Stimulated activated CD8-positive, alpha-beta memory T cell treated with anti-CD3 and anti-CD28 coated beads, Interleukin-2, amount 100 ng/mL, for 1 hour (primary cell): ENCODE measurements at regions not wholly inside any gene's neighbourhood (a gene's known extent, or its start where the extent isn't known, plus 50 kb on each side); places are given as distances from the start of the nearest gene placed in this dataset.
"Not testable (repeated sequence)": the region's sequence is repeated elsewhere in the genome, so short reads cannot be mapped to it uniquely, and the experiment has no call there.

Source experiments
- DNase-seq, 2 donors: peaks; one replicate each; pipeline ENCODE4 v3.0.0-alpha.2; 2020; ENCODE audit warnings: low read depth in 2 of 2

DNA sequence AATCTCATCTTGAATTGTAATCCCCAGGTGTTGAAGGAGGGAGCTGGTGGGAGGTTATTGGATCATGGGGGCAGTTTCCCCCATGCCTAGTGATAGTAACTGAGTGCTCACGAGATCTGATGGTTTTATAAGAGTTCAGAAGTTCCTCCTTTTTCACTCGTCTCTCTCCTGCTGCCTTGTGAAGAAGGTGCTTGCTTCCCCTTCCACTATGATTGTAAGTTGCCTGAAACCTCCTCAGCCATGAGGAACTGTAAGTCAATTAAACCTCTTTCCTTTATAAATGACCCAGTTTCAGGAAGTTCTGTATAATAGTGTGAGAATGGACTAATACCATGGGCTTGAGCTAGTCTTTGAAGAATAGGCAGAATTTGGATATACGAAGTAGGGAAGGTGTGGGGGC is 113.9 kb downstream of the RIN2 start:
- DNase-seq = no peak

DNA sequence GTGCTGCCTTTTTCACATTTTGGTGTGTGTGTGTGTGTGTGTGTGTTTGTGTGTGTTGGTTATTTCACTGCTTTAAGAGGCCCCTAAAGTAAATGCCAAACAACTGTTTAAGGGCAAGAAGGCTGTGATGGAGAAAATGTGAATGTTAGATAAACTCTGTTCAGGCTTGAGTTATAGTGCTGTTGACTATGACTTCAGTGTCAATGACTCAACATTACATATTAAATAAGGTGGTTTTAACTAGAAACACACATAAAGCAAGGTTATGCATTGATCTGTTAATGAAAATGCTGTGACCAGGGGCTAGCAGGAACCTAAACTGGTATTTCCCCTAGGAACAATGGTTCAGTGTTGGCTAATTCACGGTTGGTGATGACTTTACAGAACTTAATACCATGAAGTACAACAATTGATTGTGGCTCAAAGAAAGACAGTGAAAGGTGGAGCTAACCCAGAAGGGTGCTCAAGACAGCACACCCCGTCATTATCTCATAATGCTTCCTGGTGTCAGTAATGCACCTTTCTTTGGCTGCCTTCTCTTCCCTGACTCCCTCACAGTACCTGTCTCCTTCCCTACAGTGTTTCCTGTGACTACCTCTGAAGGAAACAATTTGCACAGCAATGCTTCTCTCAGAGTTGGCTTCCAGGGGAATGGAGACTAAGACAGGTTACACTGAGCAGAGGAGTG is 116.1 kb downstream of the RIN2 start:
- DNase-seq = no peak

DNA sequence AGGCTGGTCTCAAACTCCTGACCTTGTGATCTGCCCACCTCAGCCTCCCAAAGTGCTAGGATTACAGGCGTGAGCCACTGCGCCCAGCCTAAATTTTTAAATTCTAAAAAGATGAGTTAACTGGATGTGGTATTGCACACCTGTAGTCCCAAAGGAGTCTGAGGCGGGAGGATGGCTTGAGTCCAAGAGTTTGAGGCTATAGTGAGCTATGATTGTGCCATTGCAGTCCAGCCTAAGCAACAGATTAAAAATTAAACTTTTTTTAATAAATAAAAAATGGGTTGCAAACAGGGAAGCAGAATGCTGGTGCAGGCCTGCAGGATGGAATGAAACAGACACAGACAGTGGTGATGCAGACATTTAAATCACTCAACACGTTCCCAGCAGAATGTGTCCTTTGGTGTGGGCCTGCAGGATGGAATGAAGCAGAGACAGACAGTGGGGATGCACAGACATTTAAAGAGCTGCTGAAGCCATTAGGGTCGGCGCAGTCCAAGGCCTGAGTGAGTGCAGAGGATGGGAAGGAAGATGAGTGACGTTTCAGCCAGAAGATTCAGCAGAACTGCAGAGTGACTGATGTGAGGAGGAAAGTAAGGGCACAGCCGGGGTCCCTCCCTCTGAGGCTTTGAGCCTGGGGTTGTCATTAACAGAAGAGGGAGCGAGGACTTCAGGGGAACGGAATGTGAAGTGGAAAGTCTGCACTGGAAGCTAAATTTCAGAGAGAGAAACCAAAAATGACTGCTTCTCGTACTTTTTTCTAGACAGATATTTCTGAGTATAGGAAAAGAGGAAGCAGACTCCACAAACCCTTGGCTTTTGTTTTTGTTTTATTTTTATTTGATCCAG is 117.5 kb downstream of the RIN2 start:
- DNase-seq = no peak

DNA sequence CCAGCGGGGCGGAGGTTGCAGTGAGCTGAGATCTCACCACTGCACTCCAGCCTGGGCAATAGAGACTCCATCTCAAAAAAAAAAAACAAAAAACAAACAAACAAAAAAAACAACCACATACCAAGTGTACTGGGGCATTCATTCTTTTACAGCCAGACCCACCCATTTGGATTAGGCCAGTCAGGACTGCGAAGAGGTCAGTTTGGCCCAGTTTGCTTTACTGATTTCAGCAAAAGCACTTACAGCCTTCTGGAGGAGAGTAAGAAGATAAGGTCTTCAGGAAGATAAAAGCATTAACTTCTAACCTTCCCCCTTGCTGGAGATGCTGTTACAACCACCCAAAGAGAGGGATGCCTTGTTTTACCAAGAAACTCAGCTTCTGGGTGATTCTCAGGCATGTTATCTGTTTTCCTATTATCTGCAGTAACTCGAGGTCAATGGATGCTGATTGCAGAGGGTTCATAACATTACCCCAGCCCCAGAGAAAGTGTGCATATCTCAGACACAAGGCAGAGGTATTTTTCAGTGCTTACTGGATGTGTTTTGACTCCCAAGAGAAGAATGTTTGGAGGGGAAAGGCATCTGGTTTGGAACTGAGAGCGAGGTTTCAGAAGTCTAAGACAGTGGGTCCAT is 118.9 kb downstream of the RIN2 start:
- no peak for DNase-seq

DNA sequence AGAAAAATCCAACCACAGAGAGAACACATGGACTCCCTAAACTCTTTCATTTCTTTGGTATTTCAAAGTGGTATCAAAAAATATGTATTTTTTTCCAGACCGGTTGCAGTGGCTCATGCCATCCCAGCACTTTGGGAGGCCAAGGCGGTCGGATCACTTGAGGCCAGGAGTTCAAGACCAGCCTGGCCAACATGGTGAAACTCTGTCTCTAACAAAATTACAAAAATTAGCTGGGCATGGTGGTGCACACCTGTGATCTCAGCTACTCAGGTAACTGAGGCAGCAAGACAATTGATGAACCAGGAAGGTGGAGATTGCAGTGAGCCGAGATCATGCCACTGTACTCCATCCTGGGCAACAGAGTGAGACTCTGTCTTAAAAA is 121.8 kb downstream of the RIN2 start:
- DNase-seq = not testable (repeated sequence)

DNA sequence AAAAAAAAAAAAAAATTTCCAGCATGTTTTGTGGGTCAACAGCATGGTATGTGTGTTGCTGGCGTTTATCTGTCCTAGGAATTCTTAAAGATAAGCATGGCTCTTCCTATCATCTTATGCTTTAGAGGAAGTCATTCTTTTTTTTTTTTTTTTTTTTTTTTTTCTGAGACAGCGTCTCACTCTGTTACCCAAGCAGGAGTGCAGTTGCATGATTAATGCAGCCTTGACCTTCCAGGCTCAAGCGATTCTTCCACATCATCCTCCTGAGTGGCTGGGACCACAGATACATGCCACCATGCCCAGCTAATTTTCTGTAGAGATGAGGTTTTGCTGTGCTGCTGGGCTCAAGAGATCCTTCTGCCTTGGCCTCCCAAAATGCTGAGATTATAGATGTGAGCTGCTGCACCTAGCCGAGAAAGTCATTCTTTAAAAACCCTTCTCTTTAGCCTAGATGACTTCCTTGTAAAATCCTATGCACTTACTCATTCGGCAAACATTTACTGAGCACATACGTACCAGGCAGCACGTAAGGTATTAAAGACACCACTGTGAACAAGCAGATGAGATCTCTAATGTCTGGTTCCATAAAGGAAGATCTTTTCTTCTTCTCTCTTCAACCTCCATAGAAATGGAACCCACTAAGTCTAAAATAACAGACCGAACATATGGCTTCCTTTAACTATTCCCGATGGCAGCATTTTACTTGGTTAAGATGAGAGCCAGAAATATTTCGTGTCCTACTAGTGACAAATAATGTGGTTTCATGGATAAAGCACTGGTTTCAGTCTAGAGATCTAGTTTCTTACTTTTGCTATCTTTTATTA is 122.4 kb downstream of the RIN2 start:
- DNase-seq = no peak

DNA sequence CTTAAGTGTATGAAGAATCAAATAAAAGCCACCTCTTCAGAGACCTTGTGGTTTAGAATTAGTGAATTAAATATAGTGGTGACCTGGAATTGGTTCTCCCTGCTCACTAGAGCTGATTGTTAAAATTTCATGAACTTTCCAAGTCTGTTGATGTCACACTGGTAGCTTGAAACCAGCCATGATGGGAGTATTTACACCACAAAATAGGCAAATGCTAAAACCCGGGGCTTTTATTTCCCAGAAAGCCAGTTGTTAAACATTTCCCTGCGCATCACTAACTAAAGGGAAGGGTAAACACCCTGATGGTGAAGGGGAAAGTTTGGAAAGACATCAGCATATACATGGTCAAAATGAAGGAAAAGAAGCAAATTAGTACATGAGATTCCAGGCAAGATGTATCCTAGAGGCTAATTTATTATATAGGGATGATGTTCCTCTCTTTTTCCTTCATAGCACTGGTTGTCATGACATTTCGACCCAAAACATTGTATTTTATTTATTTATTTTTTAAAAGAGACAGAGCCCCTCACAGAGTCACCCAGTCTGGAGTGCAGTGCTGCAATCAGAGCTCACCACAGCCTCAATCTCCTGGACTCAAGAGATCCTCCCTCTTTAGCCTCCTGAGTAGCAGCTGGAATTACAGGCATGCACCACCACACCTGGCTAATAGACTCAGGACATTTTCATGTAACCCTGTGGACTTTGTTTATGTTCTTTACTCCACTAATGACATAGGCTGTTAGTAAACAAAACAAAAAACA is 123.2 kb downstream of the RIN2 start:
- DNase-seq = no peak

DNA sequence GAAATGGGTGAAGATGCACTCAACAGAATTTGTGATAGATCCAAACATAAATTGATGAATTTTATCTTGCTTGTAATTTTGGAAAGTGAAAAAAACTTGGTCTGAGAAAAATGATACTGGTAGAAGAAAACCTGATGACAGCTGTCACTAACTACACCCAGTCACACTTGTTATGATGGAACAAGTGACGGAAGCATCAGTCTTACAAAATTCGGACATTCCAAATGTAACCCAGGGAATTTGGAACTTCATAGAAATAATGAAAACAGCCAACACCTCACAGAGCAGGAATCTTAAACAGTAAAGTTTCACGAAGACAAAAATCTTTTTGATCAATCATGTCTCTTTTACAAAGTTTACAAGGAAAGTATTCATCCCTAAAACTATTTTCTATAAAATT is 123.9 kb downstream of the RIN2 start:
- DNase-seq = no peak

DNA sequence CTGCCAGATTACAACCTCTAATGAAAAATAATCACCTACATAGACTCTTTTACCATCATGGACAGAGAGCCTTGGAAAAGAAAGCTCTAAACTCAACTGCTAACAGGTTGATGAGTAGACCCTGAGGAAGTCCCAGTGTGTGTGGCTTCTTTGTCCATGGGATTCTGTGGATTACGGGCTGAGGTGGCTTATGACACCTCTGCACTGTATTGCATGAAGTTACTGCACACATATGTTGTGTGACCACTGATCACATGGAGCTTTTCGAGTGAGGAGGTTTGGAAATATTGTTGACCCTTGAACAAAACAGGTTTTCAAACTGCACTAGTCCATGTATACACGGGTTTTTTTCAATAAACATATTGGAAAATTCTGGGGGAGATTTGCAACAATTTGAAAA is 124.4 kb downstream of the RIN2 start:
- DNase-seq = no peak

DNA sequence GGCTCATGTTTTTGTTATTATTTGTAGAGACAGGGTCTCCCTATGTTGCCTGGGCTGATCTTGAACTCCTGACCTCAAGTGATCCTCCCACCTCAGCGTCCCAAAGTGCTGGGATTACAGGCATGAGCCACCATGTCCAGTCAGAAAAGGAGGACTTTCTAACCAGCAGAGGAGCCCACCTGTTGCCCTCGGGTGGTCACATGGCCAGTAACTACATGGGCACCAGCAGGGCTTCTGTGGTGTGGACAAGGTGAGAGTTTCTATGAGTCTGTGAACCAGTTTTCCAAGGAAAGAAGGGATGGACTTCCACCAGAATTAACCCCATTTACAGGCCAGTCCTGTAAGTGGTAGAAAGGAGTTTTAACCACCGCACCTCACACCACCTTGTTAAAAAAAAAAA is 125.4 kb downstream of the RIN2 start:
- DNase-seq = no peak

DNA sequence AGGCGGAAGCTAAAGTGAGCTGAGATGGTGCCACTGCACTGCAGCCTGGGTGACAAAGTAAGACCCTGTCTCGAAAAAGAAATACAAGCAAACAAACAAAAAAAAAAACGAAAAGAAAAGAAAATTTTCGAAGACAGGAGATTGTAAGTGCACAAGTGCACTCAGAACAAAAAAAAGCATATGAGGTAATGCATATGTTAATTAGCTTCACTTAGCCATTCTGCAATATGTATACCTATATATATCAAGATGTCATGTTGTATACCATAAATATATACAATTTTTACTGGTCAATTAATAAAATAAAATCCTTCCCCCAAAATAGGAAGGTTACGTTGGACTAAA is 127.5 kb downstream of the RIN2 start:
- DNase-seq = no peak

DNA sequence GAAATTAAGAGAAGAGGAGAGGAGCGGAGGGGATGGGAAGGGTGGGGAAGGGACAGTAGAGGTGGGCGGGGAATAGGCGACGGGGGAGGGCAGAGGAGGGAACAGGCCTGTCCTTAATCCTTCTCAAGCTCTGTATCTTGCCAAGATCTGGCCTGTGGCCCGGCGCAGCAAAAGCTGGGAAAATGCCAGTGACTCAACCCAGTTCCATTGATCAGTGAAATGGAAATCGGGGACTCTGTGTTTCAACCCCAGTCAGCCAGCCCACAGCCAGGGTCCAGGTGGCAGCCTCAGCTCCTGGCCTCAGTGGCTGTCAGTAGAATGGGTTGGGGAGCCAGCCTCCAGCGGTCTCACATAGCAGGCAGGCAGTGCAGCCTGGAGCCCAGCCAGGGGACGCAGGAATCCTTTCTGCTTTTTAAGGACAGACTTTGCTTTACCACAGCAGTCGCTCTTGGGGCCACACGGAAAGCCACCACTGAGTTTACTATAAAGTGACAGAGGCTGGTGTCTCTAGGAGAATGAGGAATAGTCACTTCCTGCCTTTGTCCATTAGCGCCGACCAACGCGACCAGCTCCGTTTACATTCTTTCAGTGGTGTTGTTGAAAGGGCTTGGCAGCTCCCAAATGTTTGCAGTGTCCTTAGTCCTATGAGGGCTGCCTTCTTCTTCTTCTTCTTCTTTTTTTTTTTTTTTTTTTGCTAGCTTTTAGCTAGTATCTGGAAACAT is 128.0 kb downstream of the RIN2 start:
- no peak for DNase-seq

DNA sequence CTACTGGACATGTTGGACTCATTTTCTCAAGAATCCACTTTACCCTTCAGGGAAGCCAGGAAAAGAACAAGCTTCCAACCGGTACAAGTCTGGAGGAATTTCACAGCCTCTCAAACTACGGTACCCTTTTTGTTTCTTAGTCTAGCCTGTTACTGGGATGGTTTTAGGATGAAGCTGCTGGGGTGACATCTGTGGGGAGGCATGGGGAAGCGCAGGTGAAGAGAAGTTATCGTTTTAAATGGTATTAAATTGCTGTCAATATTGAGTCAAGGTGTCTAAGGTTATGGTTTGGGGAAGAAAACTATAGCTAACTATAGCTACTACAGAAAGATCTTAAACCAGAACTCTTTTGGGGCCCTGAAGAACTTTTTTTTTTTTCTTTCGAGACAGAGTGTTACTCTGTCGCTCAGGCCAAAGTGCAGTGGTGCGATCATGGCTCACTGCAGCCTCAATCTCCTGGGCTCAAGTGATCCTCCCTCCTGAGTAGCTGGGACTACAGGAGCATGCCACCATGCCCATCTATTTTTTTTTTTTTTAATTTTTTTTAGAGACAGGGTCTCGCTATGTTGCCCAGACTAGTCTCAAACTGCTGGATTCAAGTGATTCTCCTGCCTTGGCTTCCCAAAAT is 128.7 kb downstream of the RIN2 start:
- DNase-seq = no peak

DNA sequence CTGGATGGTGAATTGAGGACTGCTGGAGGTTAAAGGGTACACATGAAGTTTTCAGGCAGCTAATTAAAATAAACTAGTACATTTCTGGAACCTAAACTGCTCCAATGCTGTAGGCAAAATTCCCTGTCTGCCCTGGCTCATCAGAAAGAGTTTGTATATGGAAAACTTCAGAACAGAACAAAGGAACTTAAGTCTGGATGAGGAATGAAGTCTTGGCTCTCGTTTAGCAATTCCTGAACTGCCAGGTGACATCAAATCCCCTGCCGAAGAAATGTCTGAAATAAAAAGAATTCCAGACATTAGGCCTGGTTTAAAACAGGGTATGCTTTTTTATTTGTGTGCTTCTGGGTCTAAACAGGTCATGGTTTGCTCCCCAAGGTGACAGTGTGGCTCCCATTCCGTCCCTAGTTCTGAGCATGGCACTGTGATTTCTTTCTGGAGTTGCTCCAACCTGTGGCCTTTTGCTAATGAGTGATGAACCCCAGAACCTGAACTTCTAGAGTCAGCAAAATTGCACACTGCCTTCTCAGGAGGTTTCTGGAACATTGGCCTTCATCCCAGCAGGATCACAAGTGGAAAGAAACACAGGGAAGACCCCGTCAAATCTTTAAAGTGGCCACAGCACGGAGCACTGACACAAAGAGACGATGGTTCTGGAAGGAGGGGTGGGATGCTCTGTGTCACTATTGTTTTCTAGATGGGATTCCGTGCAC is 129.4 kb upstream of the NAA20 start:
- no peak for DNase-seq

DNA sequence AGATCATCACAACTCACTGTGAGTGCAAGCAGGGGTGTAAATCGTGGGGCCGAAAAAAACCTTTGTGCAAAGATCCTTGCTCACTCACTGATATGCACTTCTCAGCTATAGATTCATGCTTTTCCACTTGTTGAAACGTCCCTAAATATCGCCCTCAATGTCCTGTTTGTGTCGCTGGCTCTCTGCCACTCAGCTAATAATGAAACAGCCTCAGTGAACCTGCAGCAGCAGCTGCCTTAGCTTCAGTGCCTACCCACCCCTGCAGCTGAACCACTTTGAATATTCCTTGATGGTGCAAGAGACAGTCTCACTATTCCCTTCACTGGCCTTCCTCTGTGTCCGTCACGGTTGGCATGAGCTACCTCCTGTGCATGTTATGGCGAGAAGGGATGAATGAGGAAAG is 128.9 kb upstream of the NAA20 start:
- DNase-seq = no peak

DNA sequence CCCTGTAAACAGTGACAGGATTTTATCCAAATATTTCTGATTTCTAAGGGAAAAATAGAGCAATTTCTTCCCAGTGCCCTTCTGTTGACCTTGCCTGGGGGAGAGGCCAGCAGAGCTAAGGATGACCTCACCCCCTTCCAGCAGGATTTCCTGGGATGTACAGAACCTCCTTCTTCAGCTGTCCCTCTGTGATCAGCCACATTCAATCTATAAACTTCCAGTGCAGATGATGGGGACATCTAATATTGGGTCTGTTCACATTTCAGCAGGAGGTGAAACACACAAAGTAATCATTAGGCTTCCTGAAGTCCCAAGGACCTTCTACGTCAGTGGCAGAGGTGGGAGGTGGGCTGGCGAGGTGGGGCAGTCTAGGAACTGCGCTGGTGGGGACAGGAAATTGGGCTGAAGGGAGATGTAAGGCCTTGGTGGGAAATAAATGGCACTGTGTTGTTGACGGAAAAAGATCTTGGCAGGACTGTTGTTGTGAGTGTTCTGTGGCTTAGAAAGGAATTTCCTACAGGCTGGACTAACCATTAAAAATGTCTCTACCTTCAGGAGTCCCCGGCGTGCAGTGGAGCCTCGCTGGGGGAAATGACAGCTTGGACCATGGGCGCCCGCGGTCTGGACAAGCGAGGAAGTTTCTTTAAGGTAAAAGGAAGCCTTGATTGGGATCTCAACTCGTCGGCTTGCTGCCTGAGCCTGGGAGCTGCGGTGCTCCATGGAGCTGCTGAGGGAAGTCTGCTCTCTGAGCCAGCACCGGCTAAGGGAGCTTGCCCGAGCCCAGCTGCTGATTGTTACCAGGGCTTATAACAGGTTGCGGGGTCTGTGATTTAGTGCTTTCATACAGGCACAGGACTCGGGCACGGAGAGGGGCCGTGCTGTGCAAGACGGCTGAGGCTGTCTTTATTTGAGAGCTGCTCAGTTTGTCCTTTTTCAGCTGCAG is 127.9 kb upstream of the NAA20 start:
- DNase-seq = no peak

DNA sequence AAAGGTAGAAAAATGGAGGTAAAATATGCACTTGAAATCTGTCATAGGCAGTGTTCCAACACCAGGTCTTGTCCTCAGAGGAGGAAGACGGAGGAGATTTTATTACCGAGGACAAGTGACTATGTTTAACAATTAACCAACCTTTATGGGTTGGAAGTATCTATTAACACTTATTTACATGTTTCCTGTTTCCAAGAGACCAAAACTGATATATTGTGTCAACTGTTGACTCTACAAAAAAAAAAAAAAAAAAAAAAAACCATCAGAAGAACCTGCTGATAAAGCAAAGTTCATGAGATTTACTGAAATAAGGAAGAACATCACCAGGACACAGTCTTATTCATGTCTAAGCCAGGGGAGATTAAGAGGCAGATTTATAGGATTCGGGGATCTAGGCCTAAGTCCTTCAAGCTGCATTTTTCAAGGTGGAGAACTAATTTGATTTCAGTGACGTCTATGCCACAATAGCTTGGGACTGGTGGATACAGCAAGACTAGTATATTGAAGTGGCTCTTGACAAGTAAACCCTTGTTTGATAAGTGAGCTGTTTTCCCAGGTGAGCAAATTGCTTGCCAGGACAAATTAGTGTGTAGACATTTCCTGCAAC is 126.6 kb upstream of the NAA20 start:
- DNase-seq = no peak

DNA sequence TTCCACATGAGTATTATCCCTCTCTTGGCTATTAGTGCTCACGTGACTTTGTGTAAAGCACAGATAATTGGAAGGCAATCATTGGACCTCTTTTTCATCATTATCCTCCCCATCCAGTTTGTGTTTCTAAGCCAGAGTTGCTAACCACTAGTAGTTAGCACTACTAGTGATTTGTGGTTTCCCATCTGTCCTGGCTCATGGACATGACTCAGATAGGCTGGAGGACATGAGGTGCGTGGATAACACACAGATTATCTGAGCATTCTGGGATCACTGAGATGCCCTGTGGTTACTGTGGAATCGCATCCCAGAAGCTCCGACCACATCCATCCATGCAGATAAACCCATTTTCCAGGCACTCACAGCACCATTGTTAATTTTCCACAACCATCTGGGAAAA is 123.8 kb upstream of the NAA20 start:
- no peak for DNase-seq
